Tibial nerve (tissue), 4 donors: ENCODE measurements at regions not wholly inside any gene's neighbourhood (a gene's known extent, or its start where the extent isn't known, plus 50 kb on each side); places are given as distances from the start of the nearest gene placed in this dataset.

Source experiments
- CTCF ChIP-seq, 5 experiments: fragments of 200-600 bp in 3 of 5; fragments of 450-650 bp in 2 of 5; sonication (generic) in 3 of 5; IDR thresholded peaks; one replicate each; pipeline ENCODE4 v1.5.1; 2016 to 2019; ENCODE audit warnings: antibody characterized with exemption in 5 of 5, mild to moderate bottlenecking in 3 of 5, moderate library complexity in 2 of 5
- EP300 ChIP-seq, 2 donors: sonication (generic); formaldehyde crosslinking; IDR thresholded peaks; one replicate each; pipeline ENCODE4 v1.6.1; 2017; ENCODE audit warnings: antibody characterized with exemption in 2 of 2, mild to moderate bottlenecking in 1 of 2

- TF ChIP-seq CTCF (IDR thresholded peaks at IDR 0.05) (no peak), EP300 (IDR thresholded peaks at IDR 0.05) (no peak)
Observed at GRCh38 chr12:89153341-89153740, 199.0 kb downstream of the DUSP6 start.
